Ovary (tissue), 7 donors: ENCODE measurements at regions not wholly inside any gene's neighbourhood (a gene's known extent, or its start where the extent isn't known, plus 50 kb on each side); places are given as distances from the start of the nearest gene placed in this dataset.

Experiments used
- DNase-seq, 5 donors: peaks; one replicate each; pipeline ENCODE4 v3.0.0-alpha.2; 2019 to 2020
- H3K27ac ChIP-seq, 2 donors: fragments of 200-600 bp; one replicate each; pipeline versions ENCODE4 v1.5.1 to v1.8.0; 2019 to 2022
- H3K27me3 ChIP-seq: fragments of 200-600 bp; one replicate; pipeline ENCODE4 v1.8.0; 2022
- H3K36me3 ChIP-seq: fragments of 200-600 bp; sonication (generic); one replicate; pipeline ENCODE4 v1.5.1; 2019
- H3K4me1 ChIP-seq: one replicate; pipeline ENCODE4 v1.8.1; 2013; ENCODE audit warnings: mild to moderate bottlenecking, moderate library complexity; ENCODE audit not compliant: insufficient read depth
- H3K4me3 ChIP-seq: fragments of 200-600 bp; sonication (generic); one replicate; pipeline ENCODE4 v1.5.1; 2017
- H3K9me3 ChIP-seq, 2 donors: fragments of 200-600 bp in 1 of 2; sonication (generic) in 1 of 2; one replicate each; pipeline versions ENCODE4 v1.5.1 to v1.8.1; 2013 to 2019; ENCODE audit warnings: mild to moderate bottlenecking in 1 of 2, moderate library complexity in 1 of 2
- EP300 ChIP-seq: sonication (generic); formaldehyde crosslinking; IDR thresholded peaks from one replicate; pipeline ENCODE4 v1.6.1; 2017; ENCODE audit warnings: antibody characterized with exemption
- POLR2A ChIP-seq: fragments of 450-650 bp; IDR thresholded peaks from one replicate; pipeline ENCODE4 v1.6.1; 2017; ENCODE audit warnings: antibody characterized with exemption, mild to moderate bottlenecking, moderate library complexity
- WGBS, 3 donors: extraction: QIAGEN DNeasy Blood & Tissue Kit in 1 of 3; methylation state at CpG; one replicate each; pipeline versions ENCODE4 v1.1.5 to v1.1.7; 2013 to 2017; 5-methylcytosine and 5-hydroxymethylcytosine counted together
- intact Hi-C, 4 donors: fragments of 100-400 bp; cut with DNase I; formaldehyde crosslinking; loops; one replicate each; pipeline versions ENCODE4 v1.11.0 to v1.15.1; 2022 to 2023
- TF ChIP-seq, protein P1 (sequence below), 3 donors: fragments of 450-650 bp in 2 of 3; fragments of 200-600 bp in 1 of 3; IDR thresholded peaks; one replicate each; pipeline versions ENCODE4 v1.5.1 to v1.8.0; 2016 to 2022; ENCODE audit warnings: antibody characterized with exemption in 3 of 3, mild to moderate bottlenecking in 1 of 3
- donor health status: DM: no; HTN: no; CAD: no; lungs with moderate emphysema.
- donor health status: DM: no; HTN: no; CAD: no.
- donor health status: Bipolar disorder and iron deficiency.
- donor health status: DM: no; HTN: no; CAD: no.
- donor health status: DM: yes; HTN: yes; CAD: no.

DNA sequence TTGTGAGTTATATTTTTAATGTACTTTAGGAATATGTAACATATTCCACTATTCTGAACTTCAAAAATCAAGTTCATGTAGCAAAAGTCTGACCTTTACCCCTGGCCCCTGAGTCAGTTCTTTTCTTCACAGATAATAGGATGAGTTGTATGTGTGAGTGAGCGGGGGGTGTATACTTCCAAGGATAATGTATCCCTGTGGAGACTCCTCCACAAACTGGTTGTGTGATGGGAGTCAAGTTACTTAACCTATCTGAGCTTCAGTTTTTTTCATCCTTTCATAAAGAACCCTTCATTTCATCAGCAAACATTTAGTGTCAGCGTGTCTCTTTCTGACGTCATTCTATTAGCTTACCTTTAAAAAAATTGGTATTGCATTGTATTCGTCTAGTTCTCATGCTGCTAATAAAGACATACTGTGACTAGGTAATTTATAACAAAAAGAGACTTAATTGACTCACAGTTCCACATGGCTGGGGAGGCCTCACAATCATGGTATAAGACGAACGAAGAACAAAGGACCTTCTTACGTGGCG, 288.1 kb upstream of the GPC6 start:
- H3K27me3 ChIP-seq, result no peaks in the 10 kb centered on the region
- TF ChIP-seq, protein P1, sequence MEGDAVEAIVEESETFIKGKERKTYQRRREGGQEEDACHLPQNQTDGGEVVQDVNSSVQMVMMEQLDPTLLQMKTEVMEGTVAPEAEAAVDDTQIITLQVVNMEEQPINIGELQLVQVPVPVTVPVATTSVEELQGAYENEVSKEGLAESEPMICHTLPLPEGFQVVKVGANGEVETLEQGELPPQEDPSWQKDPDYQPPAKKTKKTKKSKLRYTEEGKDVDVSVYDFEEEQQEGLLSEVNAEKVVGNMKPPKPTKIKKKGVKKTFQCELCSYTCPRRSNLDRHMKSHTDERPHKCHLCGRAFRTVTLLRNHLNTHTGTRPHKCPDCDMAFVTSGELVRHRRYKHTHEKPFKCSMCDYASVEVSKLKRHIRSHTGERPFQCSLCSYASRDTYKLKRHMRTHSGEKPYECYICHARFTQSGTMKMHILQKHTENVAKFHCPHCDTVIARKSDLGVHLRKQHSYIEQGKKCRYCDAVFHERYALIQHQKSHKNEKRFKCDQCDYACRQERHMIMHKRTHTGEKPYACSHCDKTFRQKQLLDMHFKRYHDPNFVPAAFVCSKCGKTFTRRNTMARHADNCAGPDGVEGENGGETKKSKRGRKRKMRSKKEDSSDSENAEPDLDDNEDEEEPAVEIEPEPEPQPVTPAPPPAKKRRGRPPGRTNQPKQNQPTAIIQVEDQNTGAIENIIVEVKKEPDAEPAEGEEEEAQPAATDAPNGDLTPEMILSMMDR (IDR thresholded peaks at IDR 0.05), result no peak
- no peak for TF ChIP-seq EP300
- WGBS, 3 donors, result 91 to 94% (median 92%) methylated on average over 8 of the region's 8 CpGs
- no peak for DNase-seq
- H3K4me3 ChIP-seq, result no peak overlapping the region
- H3K27ac ChIP-seq, result no peak overlapping the region
- no peaks in the 10 kb centered on the region for H3K36me3 ChIP-seq
- no peaks in the 10 kb centered on the region for H3K4me1 ChIP-seq
- intact Hi-C loops, result no loop called here
- H3K9me3 ChIP-seq, result no peaks in the 10 kb centered on the region

DNA sequence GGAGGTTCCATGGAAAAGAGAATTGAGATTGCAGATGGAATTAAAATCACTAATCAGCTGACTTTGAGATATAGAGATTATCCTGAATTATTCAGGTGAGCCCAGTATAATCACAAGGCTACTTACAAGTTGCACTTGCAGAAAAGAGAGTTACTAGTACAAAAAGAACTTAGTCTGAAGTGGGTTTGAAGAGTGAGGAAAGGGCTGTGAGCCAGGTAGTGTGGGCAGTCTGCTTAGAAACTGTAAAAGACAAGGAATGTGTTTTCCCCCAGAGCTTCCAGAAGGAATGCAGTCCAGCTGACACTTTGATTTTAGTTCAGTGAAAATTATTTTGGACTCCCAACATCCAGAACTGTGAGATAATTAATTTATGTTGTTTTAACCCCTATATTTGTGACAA, 285.4 kb upstream of the GPC6 start:
- TF ChIP-seq, protein P1 (IDR thresholded peaks at IDR 0.05), result no peak
- TF ChIP-seq POLR2A (no peak), EP300 (no peak)
- intact Hi-C loops, result no loop called here
- no peak for DNase-seq
- Histone ChIP-seq H3K9me3 (no peaks in the 10 kb centered on the region), H3K4me3 (no peak overlapping the region), H3K36me3 (no peaks in the 10 kb centered on the region), H3K27me3 (no peaks in the 10 kb centered on the region), H3K27ac (no peak overlapping the region), H3K4me1 (no peaks in the 10 kb centered on the region)

DNA sequence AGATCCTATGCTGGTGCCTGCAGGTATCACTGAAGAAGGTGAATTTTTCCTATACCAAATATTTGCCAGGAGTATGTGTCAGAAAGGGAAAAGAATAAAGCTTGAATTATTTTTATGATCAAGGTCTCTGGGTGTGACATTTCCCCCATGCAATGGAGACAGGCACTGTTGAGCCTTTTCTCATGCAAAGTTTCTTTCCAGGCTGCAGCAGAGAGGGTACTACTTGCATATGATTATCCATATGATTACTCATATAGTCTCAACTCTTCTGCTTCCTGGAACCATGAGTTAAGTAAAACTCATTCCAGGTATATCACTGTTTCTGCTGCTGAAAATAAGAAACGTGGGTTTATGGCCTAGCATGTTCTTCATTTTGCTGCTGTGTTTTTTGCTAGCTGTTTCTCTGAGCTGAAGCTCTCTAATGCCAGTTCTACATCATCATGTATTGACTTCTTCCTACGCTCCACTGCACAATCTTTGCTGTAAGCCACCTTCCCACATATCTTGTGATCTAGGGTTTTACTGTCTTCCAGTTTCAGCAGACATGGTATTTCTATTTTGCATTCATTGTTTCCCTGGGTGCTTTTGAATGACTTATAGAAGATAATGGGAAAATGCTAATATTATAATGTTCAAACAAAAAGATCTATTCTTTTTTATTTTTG, 278.7 kb upstream of the GPC6 start:
- WGBS, 3 donors, result 84 to 88% (median 86%) methylated on average over 2 of the region's 2 CpGs
- TF ChIP-seq POLR2A, result no peak
- no peak for TF ChIP-seq EP300

DNA sequence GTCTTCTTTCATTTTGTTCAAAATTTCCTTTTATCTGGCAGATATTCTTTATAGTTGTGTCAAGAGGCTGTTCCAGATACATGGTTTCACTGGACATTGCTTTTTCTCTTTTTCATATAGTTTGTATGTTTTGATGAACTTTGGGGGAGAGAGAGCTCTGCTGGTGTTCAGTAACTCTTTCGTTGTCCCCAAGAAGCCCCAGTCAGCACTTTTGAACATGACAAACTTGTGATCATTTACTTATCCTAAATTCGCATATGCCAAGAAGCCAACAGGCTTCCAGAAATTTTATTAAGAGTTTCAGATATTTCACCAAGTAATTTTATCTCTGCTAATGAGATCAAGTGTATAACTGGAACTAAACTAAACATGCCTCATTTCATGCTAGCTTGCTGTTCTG, 275.8 kb upstream of the GPC6 start:
- no peak overlapping the region for H3K27ac ChIP-seq
- 73 to 86% (median 75%) methylated on average over 2 of the region's 2 CpGs for WGBS, 3 donors
- intact Hi-C loops, result no loop called here
- no peaks in the 10 kb centered on the region for H3K4me1 ChIP-seq
- H3K36me3 ChIP-seq, result no peaks in the 10 kb centered on the region
- H3K27me3 ChIP-seq, result no peaks in the 10 kb centered on the region
- H3K9me3 ChIP-seq, result no peaks in the 10 kb centered on the region
- no peak for DNase-seq
- TF ChIP-seq, protein P1 (IDR thresholded peaks at IDR 0.05), result no peak
- TF ChIP-seq POLR2A, result no peak
- no peak for TF ChIP-seq EP300
- H3K4me3 ChIP-seq, result no peak overlapping the region

More for the DNA sequence above, 278.7 kb upstream of the GPC6 start:
- no peak overlapping the region for H3K4me3 ChIP-seq
- no peaks in the 10 kb centered on the region for H3K4me1 ChIP-seq
- H3K9me3 ChIP-seq, result no peaks in the 10 kb centered on the region
- H3K36me3 ChIP-seq, result no peaks in the 10 kb centered on the region
- intact Hi-C loops, result no loop called here
- no peaks in the 10 kb centered on the region for H3K27me3 ChIP-seq
- no peak overlapping the region for H3K27ac ChIP-seq
- DNase-seq, result no peak

DNA sequence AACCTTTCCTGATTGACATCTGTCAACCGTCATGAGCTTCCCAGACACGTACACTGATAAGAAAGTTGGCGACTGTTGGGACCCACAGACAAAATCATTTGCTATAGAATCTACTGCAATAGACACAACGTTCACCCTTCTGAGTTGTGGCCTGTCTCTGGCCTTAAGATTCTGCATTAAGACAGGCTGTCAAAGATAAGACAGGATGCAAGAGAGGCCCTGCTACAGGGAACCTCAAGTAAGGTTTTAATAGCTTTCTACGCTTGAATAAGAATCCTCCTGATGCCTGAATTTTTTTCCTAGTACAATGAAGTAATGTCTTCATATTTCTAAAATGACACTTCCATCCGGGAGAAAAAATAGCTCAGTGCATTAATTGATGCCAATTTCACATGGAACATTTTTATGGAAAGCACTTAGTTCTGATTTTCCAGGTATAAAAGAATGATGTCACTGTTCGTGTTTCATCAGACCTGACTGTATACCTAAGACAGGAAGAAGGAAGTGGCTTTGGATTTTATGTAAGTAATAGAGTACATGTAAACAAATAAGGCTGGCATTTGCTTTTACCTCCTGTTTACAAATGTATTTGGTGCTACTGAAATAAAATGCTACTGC, 275.2 kb upstream of the GPC6 start:
- no peaks in the 10 kb centered on the region for H3K36me3 ChIP-seq
- TF ChIP-seq EP300 (no peak), POLR2A (no peak)
- TF ChIP-seq, protein P1 (IDR thresholded peaks at IDR 0.05), result no peak
- intact Hi-C loops, result no loop called here
- no peak overlapping the region for H3K4me3 ChIP-seq
- WGBS, 3 donors, result 68 to 82% (median 78%) methylated on average over 7 of the region's 7 CpGs
- no peaks in the 10 kb centered on the region for H3K9me3 ChIP-seq
- H3K4me1 ChIP-seq, result no peaks in the 10 kb centered on the region
- no peak for DNase-seq
- H3K27me3 ChIP-seq, result no peaks in the 10 kb centered on the region
- H3K27ac ChIP-seq, result no peak overlapping the region
